Fibroblast of villous mesenchyme (primary cell): ENCODE measurements at regions not wholly inside any gene's neighbourhood (a gene's known extent, or its start where the extent isn't known, plus 50 kb on each side); places are given as distances from the start of the nearest gene placed in this dataset.

Experiments
- DNase-seq: peaks from one replicate; pipeline ENCODE4 v3.0.0-alpha.2; 2010; ENCODE audit warnings: low read depth
- H3K4me3 ChIP-seq: 2 replicates; pipeline ENCODE4 v1.5.1; 2011; ENCODE audit warnings: low read depth, mild to moderate bottlenecking, low read length
- TF ChIP-seq, protein P1 (sequence below): IDR thresholded peaks from 2 replicates; pipeline ENCODE4 v1.5.1; 2012; ENCODE audit warnings: low read depth, mild to moderate bottlenecking, low read length; ENCODE audit not compliant: insufficient read depth

DNA sequence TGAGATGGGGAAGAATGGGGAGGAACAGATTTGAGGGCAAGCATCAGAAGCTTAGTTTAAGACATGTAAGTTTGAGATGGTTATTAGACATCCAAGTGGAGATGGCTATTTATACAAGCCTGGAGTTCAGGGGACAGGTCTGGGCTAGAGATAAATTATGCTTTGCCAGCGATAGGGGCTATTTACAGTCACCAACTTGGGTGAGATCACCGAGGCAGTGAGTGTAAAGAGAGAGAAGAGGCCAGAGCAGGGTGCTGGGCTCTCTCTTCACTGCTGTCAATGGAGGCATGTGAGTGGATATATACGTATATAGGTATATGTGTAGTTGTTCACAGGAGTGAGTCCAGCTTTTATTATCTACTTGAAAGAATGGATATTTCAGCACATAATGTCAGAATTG is 81.0 kb downstream of the QPCT start:
- H3K4me3 ChIP-seq = no peak overlapping the region
- TF ChIP-seq, protein P1, sequence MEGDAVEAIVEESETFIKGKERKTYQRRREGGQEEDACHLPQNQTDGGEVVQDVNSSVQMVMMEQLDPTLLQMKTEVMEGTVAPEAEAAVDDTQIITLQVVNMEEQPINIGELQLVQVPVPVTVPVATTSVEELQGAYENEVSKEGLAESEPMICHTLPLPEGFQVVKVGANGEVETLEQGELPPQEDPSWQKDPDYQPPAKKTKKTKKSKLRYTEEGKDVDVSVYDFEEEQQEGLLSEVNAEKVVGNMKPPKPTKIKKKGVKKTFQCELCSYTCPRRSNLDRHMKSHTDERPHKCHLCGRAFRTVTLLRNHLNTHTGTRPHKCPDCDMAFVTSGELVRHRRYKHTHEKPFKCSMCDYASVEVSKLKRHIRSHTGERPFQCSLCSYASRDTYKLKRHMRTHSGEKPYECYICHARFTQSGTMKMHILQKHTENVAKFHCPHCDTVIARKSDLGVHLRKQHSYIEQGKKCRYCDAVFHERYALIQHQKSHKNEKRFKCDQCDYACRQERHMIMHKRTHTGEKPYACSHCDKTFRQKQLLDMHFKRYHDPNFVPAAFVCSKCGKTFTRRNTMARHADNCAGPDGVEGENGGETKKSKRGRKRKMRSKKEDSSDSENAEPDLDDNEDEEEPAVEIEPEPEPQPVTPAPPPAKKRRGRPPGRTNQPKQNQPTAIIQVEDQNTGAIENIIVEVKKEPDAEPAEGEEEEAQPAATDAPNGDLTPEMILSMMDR = no peak
- DNase-seq = no peak

DNA sequence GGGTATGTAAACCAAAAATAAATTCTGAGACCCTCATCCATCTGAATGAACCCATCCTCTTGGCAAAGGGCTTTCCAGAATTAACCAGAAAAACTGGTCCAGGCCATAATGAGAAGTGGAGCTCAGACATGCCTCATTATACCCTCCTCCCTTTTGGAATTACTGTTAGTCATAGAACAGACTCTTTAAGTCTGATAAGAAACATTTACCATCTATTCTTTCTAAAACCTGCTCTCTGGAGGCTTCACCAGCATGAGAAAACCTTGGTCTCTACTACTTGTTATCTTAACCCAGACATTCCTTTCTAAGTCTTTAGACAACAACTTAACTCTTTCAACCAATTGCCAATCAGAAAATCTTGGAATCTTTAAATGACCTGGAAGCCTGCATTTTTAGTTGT is 82.8 kb downstream of the QPCT start:
- TF ChIP-seq, protein P1 = no peak
- DNase-seq = no peak
- no peak overlapping the region for H3K4me3 ChIP-seq

- no peak overlapping the region for H3K4me3 ChIP-seq
- DNase-seq = peak; percentile 81
- TF ChIP-seq, protein P1 = no peak
Observed at GRCh38 chr2:37436323-37436722, 91.9 kb downstream of the QPCT start.

DNA sequence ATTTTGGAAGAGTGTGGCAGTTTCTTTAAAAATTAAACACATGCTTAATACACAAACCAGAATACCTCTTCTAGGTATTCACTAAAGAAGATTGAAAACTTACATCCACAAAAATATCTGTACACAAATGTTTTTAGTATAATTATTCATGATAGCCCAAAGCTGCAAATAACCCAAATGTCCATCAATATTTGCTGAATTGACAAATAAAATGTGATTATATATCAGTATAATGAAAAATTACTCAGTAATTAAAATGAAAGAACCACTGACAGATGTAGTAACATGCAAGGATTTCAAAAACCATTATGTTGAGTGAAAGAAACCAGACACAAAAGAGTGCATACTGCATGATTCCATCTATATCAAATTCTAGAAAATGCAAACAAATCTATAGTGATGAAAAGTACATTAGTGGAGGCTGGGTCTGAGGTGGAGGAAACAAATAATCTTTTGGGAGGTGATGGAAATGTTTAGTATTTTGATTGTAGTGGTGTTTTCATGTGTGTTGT is 94.8 kb downstream of the QPCT start:
- no peak for DNase-seq
- TF ChIP-seq, protein P1 = no peak

GRCh38 chr2:37441055-37441454 is 96.6 kb downstream of the QPCT start:
- H3K4me3 ChIP-seq = no peak overlapping the region
- no peak for DNase-seq
- TF ChIP-seq, protein P1 = no peak

More for the DNA sequence above, 94.8 kb downstream of the QPCT start:
- H3K4me3 ChIP-seq = no peak overlapping the region

DNA sequence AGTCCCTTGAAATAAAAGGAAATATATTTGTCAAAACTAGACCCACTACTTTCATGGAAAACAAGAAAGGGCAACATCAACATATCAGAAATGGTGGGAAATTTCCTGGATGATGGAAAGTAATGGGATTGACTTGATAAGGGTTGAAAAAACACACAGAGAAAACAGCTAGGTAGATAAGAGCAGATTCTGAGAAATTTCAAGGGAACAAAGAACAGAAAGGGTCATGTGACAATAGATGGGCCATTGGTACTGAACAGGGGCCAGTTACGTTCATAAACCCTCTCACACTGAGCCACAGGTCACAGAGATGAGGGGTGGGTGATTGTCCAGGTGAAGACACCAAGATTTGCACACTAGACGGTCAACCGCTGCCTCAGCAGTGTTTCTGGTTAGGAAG is 98.7 kb downstream of the QPCT start:
- TF ChIP-seq, protein P1 = no peak
- no peak for DNase-seq
- H3K4me3 ChIP-seq = no peak overlapping the region

- TF ChIP-seq, protein P1 = no peak
- H3K4me3 ChIP-seq = no peak overlapping the region
- DNase-seq = no peak
Observed at GRCh38 chr2:37447446-37447845, 103.0 kb downstream of the QPCT start.
